ENCODE measurements at regions not wholly inside any gene's neighbourhood (a gene's known extent, or its start where the extent isn't known, plus 50 kb on each side); places are given as distances from the start of the nearest gene placed in this dataset.
"Not testable (repeated sequence)": the region's sequence is repeated elsewhere in the genome, so short reads cannot be mapped to it uniquely, and the experiment has no call there.

DNA sequence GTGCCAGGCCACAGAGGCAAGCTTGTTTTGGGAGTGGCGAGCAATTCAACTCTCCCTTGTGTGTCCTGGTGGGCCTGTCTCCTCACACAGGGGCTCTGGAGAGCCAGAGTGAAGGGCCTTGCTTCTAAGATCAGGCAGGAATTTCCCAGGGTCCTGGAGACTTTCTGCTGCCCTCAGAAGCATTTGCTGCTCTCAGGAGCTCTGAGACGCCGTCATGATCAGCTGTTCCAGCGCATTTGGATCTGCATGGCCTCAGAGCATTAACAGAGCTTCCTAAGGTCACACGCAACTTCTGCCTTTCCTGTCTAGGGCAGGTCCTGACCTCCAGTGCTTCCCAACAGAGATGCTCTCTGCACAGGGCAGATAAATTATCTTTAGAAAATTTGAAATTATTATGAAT is 52.2 kb upstream of the C10orf90 start:
- DNase-seq (ENCODE audit: low read depth): no peak

DNA sequence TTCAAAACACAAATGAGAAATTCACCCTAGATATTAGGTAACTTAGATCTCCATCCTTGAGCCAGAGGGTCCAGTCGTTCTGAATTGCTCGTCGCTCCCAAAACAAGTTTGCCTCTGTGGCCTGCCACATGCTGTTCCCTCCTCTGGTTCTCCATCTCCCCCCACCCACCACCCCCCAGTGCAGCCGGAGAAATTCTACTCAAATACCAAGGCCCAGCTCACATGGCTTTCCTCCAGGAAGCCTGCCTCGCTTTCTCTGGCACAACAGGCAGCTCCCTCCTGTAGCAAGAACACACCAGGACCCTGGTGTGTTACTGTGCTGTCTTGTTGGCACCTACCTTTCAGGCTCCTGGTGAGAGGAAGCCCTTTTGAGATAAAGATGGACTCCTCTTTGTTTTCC is 52.7 kb upstream of the C10orf90 start:
- DNase-seq (ENCODE audit: low read depth): no peak

DNA sequence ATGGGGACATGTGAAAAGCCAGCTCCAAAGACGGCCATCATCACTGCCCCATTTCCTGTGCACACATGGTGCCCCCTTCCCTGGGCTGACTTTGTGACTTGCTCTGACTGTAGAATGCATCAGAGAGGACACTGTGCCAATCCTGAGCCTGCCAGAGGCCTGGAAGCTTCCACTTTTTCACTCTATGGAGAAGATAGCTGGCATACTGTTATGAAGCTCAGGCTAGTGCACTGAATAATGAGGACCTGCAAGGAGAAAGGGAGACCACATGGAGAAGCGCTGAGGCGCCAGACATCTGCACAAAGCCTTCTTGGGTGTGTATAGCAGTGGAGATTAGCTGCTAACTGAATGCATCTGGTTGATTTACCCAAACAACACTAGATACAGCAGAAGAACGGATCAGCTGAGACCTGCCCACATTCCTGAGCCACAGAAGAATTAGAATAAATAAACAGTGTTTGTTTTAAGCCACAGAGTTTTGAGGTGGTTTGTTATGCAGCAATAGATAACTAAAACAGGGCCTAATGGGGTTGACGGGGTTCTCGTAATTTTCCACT is 58.9 kb upstream of the C10orf90 start:
- DNase-seq (ENCODE audit: low read depth): peak; percentile 18

DNA sequence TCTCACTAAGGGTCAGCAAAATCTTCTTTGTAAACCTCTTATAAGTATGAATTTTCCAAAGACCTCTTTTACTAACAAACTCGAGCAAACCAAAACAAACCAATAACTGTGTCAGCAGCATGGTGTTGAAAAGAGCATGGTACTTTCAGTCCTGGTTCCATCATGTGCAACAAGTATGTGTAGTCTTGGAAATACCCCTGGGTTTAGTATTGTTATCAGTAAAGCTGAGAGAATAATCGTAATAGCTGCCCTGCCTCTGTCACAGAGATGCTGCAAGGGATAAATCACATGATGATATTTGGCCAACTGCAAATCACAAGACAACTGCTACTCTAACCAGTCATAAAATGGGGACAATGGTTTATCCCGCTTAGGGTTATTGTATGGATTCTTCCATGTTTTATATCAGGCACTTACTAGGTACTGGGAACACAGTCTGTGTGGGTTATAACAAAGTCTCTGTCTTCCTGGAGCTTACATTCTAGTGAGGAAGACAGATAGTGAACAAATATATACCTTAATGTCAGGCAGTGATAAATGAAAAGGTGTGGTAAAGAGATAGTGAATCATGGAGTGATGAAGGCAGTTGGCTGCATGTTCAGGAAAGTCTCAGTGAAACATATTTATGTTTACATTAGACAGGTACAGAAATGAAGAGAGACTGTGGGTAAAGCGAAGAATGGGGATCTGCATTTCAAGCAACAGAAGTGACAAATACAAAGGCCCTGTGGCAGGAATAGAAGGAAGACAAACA is 60.5 kb upstream of the C10orf90 start:
- no peak for DNase-seq (ENCODE audit: low read depth)

DNA sequence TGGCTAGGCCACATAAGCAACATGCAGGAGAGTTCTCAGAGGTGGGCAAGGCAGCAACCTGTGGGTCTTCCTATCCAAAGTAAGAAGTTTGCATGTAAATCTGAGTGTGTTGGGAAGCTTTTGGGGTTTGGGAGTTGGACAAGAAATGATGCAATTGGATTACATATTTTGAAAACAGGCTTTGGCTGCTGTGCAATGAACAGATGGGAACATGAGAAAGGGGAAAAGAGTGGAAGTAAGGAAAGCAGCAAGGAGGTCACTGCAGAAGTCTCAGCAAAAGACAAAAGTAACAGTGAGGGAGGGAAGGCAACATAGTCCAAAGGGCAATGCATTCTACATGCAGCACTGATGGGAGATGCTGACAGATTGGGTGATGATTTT is 61.1 kb upstream of the C10orf90 start:
- peak; percentile 18 for DNase-seq (ENCODE audit: low read depth)

DNA sequence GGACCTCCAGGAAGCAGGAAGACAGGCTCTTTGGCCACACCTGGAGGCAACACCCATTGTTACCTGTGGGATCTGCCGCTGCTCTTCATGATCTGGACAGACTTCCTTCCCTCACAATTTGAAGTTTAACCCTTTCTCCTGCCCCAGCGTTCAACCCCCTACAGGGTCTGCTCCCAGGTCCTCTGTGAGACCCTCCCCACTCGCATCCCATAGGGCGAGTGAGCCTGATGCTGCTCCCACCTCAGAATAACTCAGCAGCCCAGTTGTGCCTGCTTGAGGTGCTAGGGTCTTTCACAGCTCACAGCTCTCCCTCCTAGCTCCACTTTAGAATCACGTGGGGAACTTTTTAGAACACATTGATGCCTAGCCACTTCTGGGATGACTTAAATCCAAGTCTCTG is 61.8 kb upstream of the C10orf90 start:
- DNase-seq (ENCODE audit: low read depth): no peak

DNA sequence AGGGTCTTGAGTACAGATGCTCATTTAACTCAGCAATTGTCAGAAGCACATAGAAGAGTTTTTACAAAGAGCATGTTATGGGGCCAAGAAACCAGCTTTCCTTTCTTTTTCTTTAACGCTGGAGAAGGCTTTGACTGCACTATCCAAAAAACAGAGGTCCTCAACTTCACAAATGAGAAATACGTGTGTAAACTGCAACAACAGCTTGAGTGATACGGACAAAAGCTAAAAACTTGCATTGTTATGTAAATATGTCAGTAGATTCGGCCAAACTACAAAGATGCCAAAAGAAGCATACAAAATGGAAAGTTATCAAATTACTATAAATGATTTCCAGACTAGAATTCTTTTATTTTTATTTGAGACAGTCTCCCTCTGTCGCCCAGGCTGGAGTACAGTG is 62.4 kb upstream of the C10orf90 start:
- no peak for DNase-seq (ENCODE audit: low read depth)

DNA sequence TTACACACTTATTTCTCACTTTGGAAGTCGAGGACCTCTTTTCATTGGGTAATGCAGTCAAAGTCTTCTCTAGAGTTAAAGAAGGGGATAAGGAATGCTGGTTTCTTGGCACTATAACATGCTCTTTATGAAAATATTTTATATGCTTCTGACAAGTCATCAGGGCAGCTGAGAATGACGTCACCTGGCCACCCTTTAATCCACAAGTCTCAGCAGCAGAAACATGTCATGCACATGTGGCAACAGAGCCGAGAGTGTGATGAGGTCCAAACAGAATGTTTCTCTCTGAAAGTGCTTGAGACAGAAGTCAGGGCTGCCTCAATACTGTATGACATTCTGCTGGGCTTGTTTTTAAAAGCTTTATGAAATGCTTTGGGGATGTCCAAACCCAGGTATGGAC is 63.5 kb upstream of the C10orf90 start:
- no peak for DNase-seq (ENCODE audit: low read depth)

DNA sequence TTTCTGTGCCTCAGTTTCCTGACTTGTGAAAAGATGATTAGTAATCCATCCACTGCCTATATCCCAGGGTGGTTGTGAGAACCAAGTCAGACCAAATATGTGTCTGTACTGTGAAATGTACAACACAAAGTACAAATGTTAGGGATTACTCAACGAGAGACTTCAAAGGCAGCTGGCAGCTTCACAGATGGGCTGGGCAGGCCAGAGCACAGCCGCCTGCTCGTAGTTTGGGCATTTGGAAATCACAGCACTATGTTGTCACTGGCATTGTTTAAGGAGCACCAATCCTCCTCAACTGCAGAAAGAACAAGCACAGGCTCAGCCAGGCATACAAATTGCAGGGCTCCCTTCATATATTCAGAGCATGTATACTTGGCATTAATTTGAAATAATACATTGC is 64.5 kb upstream of the C10orf90 start:
- DNase-seq (ENCODE audit: low read depth): no peak

DNA sequence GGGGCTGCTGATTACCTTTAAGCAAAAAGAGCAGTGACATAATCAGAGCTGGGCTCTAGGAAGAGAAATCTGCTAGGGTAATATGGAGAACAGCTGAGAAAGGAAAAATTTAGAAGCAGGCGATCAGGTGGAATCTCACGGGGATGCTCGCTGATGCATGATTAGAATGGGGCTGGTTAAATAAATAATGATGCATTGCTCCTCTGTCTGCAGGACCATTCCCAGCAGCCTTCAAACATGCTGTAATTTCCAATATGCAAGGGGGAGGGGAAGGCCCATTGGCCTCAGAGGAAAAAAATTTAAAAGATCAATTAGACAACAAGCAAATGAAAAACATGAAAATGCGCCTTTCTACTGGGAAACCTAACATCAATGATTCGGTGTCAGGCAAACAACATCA is 65.6 kb upstream of the C10orf90 start:
- no peak for DNase-seq (ENCODE audit: low read depth)

DNA sequence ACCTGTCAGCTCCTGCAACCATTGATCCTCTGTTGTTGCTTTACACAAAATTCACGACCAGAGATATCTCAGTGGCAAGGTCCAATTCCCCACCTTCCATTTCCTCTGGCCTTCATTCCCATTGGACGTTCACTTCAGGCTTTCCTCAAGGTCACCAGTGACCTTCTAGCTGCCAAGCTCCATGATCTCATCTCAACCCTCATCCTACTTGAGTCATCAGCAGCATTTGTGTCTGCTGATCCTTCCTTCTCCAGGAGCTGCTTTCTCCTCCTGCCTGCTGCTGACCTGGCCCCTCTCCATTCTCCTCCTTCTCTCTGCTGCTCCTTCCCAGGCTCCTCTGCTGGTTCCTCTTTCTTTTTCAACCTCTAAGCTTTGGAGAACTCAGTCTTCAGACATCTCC is 66.2 kb upstream of the C10orf90 start:
- no peak for DNase-seq (ENCODE audit: low read depth)

DNA sequence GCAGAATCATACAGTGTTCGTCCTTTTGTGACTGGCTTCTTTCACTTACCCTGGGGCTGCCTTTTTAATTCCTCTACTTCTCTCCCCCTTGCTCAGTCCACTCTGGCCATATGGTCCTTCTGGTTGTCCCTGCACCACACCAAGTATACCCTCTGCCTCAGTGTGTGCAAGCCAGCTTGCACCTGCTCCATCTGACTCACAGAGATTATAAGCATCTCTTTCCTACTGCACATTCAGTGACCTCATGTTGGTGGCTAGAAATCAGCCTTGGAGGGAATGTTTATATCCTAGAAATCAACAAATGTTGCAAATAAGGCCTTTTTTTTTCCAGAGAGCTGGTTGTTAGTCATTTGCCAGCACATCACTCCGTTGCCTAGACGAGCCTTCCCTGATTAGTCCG is 67.5 kb upstream of the C10orf90 start:
- DNase-seq (ENCODE audit: low read depth): no peak

DNA sequence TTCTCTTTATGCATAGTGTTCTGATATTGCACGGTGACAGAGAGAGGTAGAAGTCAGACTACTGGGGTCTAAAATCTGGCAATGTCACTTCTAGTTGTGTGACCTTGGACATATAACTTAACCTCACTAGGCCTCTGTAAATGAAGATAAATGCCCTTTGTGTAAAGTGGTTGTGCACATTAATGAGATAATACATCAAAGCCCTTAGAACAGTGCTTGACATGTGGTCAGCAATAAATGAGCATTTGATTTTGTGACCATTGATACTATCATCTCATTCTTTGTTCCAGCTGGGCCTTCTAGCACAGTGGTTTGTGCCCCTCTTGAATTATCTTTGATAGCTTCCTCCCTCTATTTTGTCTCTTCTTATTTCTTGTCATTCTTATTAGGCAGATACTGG is 74.1 kb upstream of the C10orf90 start:
- no peak for DNase-seq (ENCODE audit: low read depth)

DNA sequence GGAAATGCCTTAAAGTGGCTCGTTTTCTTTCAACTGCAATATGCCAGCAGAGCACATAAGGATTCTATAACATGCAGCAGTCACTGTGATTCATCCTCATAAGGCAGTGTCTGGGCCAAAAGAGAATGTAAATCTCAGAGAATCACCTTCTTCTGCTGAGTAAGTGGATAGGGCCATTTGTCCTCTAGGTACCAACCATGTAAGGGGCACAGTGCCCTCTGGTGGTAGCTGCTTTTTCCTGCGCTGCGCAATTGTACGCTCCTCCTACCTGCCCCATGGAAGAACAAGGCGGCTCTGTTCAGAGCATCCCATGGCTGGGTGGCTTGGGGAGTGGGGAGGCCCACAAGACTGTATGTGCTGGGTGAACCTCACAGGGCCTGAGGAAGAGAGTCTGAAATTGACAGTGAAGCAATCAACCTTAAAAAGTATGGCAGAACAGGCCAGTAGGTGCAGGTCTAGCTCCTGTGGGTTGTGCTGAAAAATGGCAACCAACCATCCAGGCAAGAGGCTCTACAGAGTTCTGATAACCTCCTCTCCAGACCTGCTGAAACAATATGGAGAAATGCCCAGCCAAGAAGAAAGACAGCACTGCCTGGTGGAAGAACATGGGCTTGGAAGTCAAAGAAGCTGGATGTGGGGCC is 78.6 kb upstream of the C10orf90 start:
- peak; percentile 59 for DNase-seq (ENCODE audit: low read depth)

DNA sequence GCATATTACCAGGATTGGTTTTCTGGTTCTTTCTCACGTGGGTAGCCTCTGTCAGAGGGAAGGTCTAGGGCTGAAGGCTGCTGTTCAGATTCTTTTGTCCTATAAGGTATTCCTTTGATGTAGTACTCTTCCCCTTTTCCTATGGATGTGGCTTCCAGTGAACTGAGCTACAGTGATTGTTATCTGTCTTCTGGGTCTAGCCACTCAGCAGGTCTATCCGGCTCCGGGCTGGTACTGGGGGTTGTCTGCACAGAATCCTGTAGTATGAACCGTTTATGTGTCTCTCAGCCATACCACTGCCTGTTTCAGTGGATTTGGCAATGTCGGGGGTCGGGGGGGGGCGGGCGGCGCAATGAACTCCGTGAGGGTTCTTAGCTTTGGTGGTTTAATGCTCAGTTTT is 84.5 kb upstream of the C10orf90 start:
- no peak for DNase-seq (ENCODE audit: low read depth)

DNA sequence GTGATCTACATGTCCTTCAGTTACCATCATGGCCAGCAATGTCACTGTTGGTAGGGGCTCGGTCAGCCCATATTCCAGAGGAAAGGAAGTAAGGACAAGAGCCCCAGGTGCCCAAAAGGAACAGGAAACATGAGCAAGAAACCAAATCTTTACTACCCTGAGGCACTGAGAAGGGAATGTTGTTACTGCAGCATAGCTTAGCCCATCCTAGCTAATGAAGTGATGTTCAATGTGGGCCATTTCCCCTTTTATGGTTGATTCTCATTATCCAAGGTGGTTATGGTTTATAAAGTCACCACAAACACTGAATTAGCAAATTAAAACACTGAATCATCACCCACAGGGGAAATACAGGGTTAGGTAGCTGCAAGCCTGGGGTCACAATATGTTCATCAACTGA is 88.4 kb upstream of the C10orf90 start:
- DNase-seq (ENCODE audit: low read depth): no peak

DNA sequence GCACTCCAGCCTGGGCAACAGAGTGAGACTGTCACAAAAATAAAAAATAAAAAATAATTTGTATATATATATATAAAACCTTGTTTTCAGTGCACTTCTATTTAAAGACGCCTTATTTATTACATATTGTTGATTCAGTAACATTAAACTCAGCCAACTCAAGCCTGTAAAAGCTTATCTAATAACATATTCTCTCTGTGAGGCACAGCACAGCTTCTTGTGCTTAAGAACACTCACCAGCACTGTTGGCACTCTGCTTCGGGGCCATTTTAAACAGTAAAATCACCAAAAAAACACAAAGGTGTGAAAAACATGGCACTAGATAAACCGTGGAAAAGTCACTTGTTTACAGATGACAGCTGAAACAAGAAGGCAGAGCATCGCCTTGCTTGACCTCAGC is 89.0 kb upstream of the C10orf90 start:
- no peak for DNase-seq (ENCODE audit: low read depth)

DNA sequence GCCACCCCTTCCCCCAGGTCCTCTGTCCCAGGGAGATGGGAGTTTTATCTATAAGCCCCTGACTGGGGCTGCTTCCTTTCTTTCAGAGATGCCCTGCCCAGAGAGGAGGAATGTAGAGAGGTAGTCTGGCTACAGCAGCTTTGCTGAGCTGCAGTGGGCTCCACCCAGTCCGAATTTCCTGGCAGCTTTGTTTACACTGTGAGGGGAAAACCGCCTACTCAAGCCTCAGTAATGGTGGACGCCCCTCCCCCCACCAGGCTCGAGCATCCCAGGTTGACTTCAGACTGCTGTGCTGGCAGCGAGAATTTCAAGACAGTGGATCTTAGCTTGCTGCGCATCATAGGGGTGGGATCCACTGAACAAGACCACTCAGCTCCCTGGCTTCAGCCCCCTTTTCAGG is 96.2 kb upstream of the C10orf90 start:
- DNase-seq (ENCODE audit: low read depth): not testable (repeated sequence)

DNA sequence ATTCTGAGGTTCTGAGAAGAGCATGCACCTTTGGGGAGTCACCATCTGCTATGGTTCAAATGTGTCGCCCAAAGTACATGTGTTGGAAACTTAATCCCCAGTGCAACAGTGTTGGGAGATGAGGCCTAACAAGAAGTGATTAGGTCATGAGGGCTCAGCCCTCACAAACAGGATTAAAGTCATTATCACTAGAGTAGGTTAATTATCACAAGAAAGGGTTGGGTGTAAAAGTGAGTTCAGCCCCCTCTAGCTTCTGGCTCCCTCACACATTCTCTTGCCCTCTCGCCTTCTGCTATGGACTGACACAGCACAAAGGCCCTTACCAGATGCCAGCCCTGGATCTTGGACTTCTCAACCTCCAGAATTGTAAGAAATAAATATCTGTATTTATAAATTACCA is 100.3 kb upstream of the C10orf90 start:
- no peak for DNase-seq (ENCODE audit: low read depth)

DNA sequence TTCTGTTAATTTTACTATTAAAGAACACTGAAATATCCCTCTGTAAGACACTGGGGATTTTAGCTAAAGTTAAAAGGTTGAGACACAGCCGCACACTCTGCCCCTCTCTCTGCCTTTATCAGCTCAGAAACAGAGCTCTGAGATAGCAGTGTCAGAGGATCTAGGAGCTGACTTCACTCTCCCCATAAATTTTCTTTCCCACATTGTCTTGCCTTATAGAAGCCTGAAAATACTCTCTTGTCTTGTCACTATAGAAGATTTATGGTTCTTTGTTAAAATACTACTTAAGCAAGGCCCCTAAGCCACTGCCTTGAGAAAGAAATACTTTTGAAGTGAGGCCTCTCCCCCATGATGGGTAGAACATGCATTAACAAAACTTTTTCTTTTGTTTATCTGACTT is 105.7 kb upstream of the C10orf90 start:
- no peak for DNase-seq (ENCODE audit: low read depth)

DNA sequence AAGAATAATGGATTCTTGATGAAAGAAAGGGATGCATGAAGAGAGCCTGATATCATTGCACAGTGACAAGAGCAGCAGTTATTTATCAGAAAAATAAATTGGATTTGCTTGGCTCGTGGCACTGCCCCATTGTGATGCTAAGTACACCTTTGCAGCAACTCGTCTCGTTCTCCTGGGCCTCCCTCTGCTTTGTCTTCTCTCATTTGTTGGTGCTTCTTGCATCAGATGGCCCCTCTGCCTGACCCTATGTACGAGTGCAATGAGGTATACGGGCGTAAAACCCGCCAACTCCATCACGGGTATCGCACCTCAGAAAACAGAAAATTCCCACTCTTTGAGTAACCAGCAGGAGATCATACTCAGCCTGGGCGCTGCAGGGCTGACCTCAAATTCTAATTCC is 107.2 kb upstream of the C10orf90 start:
- no peak for DNase-seq (ENCODE audit: low read depth)

DNA sequence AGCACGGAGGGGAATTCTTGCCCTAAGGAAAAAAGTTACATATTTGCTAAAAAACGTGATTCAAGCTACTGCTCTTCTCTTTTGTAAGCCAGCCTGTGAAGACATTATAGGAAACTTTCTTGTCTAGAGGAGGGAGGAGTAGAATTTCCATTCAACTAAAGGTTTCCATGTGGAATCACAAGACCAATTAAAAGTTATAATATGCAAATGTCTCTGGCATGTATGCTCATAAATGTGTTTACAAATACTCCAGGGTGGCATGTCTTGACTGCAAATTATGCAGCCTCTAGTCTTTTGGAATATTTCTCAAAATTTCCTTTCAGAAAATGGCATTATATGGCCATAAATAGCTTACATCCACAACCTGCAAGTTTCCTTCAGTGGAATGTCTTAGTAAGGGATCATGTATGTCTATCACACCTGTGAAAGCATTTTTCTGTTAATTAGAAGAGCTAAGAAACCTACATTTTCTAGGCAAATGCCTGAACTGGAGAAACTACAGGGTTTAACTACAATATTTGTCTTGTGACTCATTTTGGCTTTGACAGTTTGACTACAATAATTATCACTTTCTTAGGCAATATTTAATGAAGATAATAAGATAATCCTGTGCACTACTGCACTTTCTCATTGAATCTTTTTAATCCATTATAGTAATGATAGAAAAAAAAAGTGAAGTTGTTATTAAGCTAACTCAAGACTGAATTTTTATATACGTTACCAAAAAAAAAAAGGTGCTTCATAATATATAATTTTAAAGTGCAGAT is 111.1 kb upstream of the C10orf90 start:
- DNase-seq (ENCODE audit: low read depth): no peak
